ENCODE measurements at regions not wholly inside any gene's neighbourhood (a gene's known extent, or its start where the extent isn't known, plus 50 kb on each side); places are given as distances from the start of the nearest gene placed in this dataset.

DNA sequence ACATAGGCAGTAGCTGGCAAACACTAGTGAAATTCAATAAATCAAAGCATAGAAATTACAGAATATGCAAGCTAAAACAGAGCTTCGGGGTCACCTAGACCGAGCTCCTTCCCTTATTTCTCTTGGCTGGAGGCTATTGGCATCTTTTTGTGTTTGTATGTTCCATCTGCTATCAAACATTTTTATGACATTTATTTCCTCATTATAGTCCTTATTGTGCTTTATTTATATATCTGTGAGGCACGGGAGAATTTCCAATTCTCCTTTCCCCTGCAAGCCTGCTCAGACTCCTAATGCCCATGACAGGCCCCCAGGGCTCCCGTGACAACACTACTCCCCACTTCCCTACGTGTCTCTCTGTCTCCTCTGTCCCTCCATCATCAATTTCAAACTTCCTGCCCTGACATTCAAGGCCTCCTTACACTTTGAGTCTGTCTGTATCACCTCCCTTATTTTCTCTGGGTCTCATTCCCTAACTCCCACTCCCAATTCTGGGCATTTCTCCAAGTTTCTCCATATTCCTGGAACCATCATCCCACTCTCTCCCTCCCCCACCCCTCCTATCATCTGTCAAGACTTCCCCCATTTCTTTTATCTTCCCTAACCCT lies 316.9 kb downstream of the OSR1 start:
- intact Hi-C loops (cut with micrococcal nuclease): no loop called here

DNA sequence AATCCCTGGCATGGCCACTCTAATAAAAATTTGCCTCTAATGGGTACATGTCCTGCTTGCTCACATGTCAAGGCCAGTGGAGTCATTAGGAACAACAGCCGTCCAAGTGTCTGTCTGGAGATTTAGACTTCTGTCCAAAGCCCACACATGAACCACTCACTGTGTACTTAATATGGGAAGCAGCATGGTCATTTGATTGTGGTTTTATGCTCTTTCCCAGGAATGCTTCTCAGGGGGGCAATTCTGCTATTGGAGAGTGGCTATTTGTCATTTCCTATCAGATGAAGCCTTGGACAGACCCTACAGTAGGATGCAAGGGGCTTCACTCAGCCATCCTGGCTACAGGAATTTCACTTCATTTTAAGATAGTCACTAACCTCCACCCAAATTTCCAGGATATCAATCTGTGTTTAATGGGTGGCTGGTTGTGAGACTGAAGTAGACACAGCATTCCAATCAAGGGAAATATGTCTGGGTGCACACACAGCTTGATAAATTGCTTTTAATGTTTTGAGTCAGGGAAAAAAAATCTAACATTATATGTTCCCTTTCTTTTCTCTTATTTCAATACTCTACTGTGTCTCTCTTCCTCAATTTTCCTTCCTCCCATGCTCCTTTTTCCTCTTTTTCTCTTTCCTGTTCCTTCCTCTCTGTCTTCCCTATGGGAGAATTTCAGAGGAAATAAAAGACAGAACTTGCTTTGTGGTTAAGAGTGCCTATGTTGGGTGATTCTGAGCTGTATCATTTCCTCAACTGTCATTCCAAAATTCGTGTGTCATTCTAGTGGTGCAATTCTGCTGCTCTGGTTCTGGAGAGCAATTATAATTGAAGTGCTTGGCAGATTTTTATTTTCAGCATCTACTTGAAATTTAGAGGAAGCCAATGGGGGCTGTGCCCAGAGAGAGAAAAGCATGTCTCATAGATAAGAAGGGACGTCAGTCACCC lies 320.1 kb downstream of the OSR1 start:
- intact Hi-C loops (cut with micrococcal nuclease): no loop called here

- intact Hi-C loops (cut with micrococcal nuclease): no loop called here
These were observed 322.3 kb downstream of the OSR1 start for GRCh38 chr2:19036091-19036490.

- intact Hi-C loops (cut with micrococcal nuclease): no loop called here
These were observed 323.2 kb downstream of the OSR1 start for GRCh38 chr2:19035238-19035637.

DNA sequence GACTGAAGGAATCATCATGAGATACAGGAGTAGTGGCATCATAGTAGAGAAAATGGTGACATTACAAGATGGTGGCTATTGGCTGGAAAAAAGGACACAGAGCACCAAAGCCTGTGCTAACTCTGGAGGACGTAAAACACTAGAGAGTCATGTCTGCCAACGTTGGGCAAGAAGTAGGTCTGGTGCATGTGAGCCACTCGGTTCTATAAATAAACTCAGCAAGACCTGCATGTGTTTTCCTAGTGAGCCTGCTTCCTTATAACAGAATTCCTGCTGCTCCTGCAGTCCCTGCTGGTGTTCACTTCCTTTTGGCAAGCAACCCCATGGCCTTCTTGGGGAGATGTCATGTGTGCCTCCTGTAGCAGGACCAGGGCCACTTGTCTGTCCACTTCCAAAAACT lies 325.2 kb downstream of the OSR1 start:
- intact Hi-C loops (cut with micrococcal nuclease): no loop called here

DNA sequence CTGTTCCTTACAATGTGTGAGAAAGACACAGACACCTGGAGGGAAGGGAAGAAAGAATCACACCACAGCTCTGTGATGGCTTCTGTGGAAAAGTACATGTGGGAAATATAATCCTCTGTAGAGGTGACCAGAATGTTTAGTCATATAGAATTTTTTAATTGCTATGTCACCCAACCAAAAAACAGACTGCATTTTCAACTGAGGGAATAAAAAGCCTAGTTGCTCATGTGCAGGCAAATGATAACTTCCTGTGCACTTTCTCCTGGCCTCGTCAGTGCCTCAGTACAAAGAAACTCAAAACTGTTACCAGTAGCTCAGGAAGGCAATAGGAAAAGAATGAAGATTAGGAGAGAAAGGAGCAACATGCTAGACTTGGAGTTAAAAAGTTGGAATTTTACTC lies 326.8 kb downstream of the OSR1 start:
- intact Hi-C loops (cut with micrococcal nuclease): no loop called here

DNA sequence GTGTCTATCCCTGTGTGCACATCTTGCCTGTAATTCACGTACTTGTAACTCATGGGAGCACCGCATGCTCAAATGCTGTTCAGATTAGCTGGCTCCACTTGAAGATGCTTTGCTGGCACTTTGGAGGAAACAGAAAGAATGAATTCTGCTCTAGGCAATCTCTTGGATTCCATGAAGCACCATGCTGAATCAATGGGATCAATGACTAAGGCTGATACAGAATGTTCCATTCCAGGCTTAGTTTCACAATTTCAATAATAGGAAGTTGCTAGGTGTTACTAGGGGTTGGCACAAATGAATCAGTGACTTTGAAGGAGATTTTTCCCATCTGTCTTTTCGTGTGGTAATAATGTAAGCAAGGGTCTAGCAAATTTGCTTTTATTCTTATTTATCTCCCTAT lies 328.8 kb downstream of the OSR1 start:
- intact Hi-C loops (cut with micrococcal nuclease): no loop called here

- intact Hi-C loops (cut with micrococcal nuclease): no loop called here
These were observed 329.6 kb downstream of the OSR1 start for GRCh38 chr2:19028587-19029375.

DNA sequence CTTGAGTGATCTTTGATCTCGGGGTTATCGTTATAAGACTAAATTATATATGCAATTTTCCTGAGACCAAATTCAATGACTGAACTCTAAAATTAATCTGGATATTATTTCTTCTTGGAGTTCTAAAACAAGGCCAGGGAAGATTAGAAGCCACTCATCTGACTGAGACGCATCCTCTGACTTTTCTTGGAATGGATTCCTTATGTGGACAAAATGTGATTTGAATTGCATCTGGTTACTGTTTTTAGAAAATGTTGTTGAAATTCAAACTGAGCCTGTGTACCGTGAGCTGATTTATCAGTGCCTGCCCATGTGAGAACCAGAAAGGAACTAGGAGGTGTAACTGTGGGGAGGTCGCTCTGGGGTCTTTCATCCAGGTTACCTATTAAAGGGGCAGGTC lies 330.8 kb downstream of the OSR1 start:
- intact Hi-C loops (cut with micrococcal nuclease): no loop called here

- intact Hi-C loops (cut with micrococcal nuclease): no loop called here
These were observed 332.2 kb downstream of the OSR1 start for GRCh38 chr2:19026261-19026660.

GRCh38 chr2:19022334-19022733 lies 336.1 kb downstream of the OSR1 start:
- intact Hi-C loops (cut with micrococcal nuclease): no loop called here

GRCh38 chr2:19021721-19022120 lies 336.7 kb downstream of the OSR1 start:
- intact Hi-C loops (cut with micrococcal nuclease): no loop called here

GRCh38 chr2:19021100-19021476 lies 337.3 kb downstream of the OSR1 start:
- intact Hi-C loops (cut with micrococcal nuclease): no loop called here

DNA sequence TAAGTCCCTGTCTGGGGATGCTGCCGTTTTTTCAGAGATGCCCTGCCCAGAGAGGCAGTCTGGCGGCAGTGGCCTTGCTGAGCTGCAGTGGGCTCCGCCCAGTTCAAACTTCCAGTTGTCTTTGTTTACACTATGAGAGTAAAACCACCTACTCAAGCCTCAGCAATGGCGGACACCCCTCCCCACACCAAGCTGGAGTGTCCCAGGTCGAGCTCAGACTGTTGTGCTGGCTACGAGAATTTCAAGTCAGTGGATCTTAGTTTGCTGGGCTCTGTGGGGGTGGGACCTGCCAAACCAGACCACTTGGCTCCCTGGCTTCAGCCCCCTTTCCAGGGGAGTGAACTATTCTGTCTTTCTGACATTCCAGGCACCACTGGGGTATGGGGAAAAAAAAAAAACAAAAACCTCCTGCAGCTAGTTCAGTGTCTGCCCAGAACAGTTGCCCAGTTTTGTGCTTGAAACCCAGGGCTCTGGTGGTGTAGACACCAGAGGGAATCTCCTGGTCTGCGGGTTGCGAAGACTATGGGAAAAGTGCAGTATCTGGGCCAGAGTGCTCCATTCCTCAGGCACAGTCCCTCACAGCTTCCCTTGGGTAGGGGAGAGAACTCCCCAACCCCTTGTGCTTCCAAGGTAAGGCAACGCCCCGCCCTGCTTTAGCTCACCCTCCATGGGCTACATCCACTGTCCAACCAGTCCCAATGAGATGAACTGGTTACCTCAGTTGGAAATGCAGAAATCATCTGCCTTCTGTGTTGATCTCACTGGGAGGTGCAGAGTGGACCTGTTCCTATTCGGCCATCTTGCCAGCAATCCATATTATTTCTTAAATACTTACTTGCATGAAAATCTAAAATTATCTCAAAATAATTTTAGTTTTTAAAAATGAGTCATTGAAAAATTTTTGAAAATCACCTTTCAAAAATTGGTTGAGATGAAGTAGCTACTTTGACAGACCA lies 338.0 kb downstream of the OSR1 start:
- intact Hi-C loops (cut with micrococcal nuclease): no loop called here

- intact Hi-C loops (cut with micrococcal nuclease): no loop called here
These were observed 348.9 kb downstream of the OSR1 start for GRCh38 chr2:19009510-19009909.

DNA sequence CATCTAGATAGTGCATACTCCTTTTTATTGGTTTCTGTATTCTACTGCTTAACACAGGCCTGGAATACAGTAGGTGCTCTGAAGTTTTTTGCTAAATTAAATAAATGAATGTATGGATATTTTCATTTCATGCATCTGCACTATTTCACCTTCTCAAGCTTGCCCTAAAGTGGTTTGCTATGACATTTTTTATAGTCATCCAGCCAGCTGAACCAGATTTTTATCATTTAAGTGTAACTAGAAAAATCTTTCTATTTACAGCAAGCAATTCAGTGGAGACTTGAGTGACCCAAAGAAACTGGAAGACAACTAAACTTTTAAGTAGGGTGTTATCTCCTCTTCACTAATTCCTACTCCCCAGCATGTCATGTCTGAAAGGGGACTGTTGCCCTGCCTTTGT lies 354.9 kb downstream of the OSR1 start:
- intact Hi-C loops (cut with micrococcal nuclease): no loop called here

DNA sequence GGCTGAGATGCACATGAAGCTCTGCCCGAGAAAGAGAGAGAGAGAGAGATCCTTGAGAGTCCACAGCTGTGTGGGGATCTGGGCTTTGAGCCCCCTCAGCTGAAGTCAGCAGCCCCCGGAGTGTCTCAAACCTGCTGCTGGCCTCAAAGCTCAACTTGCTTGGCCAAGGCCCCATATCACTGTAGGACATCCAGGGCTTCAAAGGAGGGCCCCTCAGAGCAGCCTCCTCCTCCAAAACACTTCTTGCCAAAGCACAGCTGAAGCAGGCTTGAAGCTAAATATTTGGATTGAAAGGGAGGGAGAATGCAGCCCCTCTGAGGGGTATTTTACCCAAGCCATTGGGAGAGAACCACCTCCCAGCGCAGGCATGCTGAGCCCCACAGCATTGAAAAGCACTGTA lies 357.6 kb downstream of the OSR1 start:
- intact Hi-C loops (cut with micrococcal nuclease): no loop called here

DNA sequence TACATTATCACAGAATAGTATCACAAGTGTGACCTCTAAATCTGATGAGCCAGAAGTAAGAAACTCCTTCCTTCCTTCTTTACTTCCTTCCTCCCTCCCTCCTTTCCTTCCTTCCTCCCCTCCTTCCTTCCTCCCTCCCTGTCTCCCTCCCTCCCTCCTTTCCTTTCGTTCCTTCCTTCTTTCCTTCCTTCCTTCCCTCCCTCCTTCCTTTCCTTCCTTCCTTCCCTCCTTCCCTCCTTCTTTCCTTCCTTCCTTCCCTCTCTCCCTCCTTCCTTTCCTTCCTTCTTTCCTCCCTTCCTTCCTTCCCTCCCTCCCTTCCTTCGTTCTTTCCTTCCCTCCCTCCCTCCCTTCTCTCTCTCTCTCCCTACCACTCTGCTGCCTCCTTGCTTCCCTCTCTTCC lies 359.2 kb downstream of the OSR1 start:
- intact Hi-C loops (cut with micrococcal nuclease): loop anchor here (10.0 kb wide), 1 partner anchor 474 kb away; no protein-coding TSS in a partner anchor

DNA sequence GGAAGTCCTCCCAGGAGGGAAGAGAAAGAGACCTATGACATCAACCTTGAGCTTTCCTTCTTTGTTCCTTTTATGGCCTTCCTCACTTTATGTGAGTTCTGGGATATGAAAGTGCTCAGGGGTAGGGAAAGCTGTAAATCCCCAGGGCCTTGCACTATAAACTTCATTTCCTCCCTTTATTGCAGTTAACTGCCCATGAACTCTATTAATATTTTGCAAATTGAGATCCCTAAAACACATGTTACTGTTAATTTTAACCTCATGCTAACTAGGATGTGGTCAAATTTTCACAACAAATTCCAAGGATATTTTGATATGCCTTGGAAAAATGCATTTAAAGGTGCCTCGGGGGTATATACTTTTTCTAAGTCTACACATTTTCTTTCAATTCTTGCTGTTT lies 359.9 kb downstream of the OSR1 start:
- intact Hi-C loops (cut with micrococcal nuclease): loop anchor here (10.0 kb wide), 1 partner anchor 474 kb away; no protein-coding TSS in a partner anchor

- intact Hi-C loops (cut with micrococcal nuclease): loop anchor here (10.0 kb wide), 1 partner anchor 469 kb away; no protein-coding TSS in a partner anchor
These were observed 364.6 kb downstream of the OSR1 start for GRCh38 chr2:18993756-18994338.
